Vagina (tissue), 2 donors: ENCODE measurements at regions not wholly inside any gene's neighbourhood (a gene's known extent, or its start where the extent isn't known, plus 50 kb on each side); places are given as distances from the start of the nearest gene placed in this dataset.

Experiments used
- POLR2A ChIP-seq, 2 donors: fragments of 450-650 bp; IDR thresholded peaks; one replicate each; pipeline ENCODE4 v1.6.1; 2017; ENCODE audit warnings: antibody characterized with exemption in 2 of 2, mild to moderate bottlenecking in 2 of 2, moderate library complexity in 2 of 2
- POLR2AphosphoS5 ChIP-seq, 2 donors: sonication (generic); formaldehyde crosslinking; IDR thresholded peaks; one replicate each; pipeline ENCODE4 v1.9.0; 2017; ENCODE audit warnings: antibody characterized with exemption in 2 of 2, mild to moderate bottlenecking in 2 of 2, low read depth in 1 of 2; ENCODE audit not compliant: insufficient read depth in 1 of 2
- TF ChIP-seq, protein P1 (sequence below), 3 experiments: fragments of 450-650 bp in 2 of 3; fragments of 200-600 bp in 1 of 3; sonication (generic) in 1 of 3; IDR thresholded peaks; one replicate each; pipeline ENCODE4 v1.5.1; 2017 to 2019; ENCODE audit warnings: antibody characterized with exemption in 3 of 3, mild to moderate bottlenecking in 2 of 3, moderate library complexity in 2 of 3

DNA sequence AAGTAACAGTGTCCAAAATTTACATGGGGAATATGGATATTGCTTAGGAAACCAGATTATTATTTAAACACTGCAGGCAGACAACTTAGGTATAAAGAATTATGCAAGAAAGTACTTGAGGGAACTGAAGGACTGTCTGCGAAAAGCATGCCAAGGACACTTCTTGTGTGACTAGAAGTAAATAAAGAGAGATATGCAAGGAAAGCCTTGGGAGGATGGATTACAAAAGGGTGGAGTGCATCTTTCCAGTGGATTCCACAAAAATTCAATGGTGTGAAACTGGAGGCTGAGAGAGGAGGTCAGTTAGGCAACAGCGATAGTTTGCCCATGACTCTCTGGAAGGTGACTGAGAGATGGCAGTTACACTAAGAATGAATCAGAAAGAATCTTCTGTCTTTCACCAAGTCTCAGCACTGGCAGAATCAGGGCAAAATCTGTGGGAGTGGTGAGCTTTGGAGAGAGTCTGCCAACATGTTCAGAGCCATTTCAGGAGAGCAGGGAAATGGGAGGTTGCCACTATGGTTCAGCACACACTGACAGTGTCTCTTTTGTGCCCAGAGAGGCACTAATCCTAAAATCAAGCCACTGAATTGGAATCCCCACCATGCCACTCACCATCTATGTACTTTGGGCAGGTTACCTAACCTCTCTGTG, 331.6 kb downstream of the BMPER start:
- TF ChIP-seq, protein P1, sequence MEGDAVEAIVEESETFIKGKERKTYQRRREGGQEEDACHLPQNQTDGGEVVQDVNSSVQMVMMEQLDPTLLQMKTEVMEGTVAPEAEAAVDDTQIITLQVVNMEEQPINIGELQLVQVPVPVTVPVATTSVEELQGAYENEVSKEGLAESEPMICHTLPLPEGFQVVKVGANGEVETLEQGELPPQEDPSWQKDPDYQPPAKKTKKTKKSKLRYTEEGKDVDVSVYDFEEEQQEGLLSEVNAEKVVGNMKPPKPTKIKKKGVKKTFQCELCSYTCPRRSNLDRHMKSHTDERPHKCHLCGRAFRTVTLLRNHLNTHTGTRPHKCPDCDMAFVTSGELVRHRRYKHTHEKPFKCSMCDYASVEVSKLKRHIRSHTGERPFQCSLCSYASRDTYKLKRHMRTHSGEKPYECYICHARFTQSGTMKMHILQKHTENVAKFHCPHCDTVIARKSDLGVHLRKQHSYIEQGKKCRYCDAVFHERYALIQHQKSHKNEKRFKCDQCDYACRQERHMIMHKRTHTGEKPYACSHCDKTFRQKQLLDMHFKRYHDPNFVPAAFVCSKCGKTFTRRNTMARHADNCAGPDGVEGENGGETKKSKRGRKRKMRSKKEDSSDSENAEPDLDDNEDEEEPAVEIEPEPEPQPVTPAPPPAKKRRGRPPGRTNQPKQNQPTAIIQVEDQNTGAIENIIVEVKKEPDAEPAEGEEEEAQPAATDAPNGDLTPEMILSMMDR (IDR thresholded peaks at IDR 0.05): no peak
- TF ChIP-seq POLR2A (IDR thresholded peaks at IDR 0.05): no peak
- no peak for TF ChIP-seq POLR2AphosphoS5 (IDR thresholded peaks at IDR 0.05; ENCODE audit: insufficient read depth in 1 of 2, low read depth in 1 of 2)
